ENCODE measurements at regions not wholly inside any gene's neighbourhood (a gene's known extent, or its start where the extent isn't known, plus 50 kb on each side); places are given as distances from the start of the nearest gene placed in this dataset.

GRCh38 chr1:104797982-104798381 lies 1048.3 kb downstream of the AMY1C start:
- TF ChIP-seq CTCF (IDR thresholded peaks at IDR 0.05; ENCODE audit: borderline replicate concordance, extremely low read depth, low read length, poor library complexity, severe bottlenecking), result no peak
- no peak for TF ChIP-seq EZH2 (IDR thresholded peaks at IDR 0.05; ENCODE audit: borderline replicate concordance, low read depth, low read length, severe bottlenecking)
